Nephron progenitor cell (in vitro differentiated cells): ENCODE measurements at regions not wholly inside any gene's neighbourhood (a gene's known extent, or its start where the extent isn't known, plus 50 kb on each side); places are given as distances from the start of the nearest gene placed in this dataset.

Experiments used
- DNase-seq: peaks from one replicate; pipeline ENCODE4 v3.0.0; 2021
- H3K27ac Mint-ChIP-seq: 2 replicates; pipeline ENCODE4 v1.8.0; 2021; ENCODE audit warnings: mild to moderate bottlenecking, moderate library complexity, mixed read lengths
- H3K27me3 Mint-ChIP-seq: 2 replicates; pipeline ENCODE4 v1.8.0; 2021; ENCODE audit warnings: mild to moderate bottlenecking, low read depth, mixed read lengths; ENCODE audit not compliant: poor library complexity
- H3K36me3 Mint-ChIP-seq: 2 replicates; pipeline ENCODE4 v1.8.0; 2021; ENCODE audit warnings: low read depth, mixed read lengths
- H3K4me1 Mint-ChIP-seq: 2 replicates; pipeline ENCODE4 v1.8.0; 2021; ENCODE audit warnings: mixed read lengths
- H3K4me3 Mint-ChIP-seq: 2 replicates; pipeline ENCODE4 v1.8.0; 2021; ENCODE audit warnings: mild to moderate bottlenecking, moderate library complexity, mixed read lengths
- H3K9me3 Mint-ChIP-seq: 2 replicates; pipeline ENCODE4 v1.8.0; 2021; ENCODE audit warnings: mild to moderate bottlenecking, moderate library complexity, mixed read lengths
- TF ChIP-seq, protein P1 (sequence below): fragments of 200-600 bp; sonication (generic); IDR thresholded peaks from 2 replicates; pipeline ENCODE4 v1.5.0; 2021; ENCODE audit warnings: antibody characterized with exemption

DNA sequence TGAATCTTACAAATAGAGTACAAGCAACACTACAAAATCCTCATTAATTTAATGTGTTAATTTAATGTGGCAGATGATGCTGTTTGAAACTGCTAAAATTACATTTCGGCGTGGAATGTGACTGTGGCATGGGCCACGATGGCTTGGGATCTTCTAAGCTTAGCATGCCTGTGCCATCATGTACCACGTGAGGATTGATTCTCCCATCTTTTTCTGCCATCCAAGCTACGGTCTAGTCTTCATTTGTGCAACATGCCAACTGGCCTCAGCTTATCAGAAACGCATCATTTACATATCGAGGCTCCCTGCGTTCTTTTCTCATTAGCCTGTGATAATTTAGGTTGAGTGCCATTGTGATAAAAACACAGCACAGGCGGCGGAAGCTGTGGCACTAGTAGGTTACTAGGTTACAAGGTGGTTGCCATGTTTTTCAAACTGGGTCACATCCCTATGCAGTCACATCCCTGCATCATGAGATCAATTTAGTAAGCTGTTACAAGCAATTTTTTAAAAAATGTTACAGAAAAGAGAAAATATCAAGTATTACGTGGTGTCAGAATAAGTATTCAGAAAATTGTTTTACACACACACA lies 189.9 kb upstream of the RBPJ start:
- H3K27ac Mint-ChIP-seq = no peak overlapping the region
- TF ChIP-seq, protein P1, sequence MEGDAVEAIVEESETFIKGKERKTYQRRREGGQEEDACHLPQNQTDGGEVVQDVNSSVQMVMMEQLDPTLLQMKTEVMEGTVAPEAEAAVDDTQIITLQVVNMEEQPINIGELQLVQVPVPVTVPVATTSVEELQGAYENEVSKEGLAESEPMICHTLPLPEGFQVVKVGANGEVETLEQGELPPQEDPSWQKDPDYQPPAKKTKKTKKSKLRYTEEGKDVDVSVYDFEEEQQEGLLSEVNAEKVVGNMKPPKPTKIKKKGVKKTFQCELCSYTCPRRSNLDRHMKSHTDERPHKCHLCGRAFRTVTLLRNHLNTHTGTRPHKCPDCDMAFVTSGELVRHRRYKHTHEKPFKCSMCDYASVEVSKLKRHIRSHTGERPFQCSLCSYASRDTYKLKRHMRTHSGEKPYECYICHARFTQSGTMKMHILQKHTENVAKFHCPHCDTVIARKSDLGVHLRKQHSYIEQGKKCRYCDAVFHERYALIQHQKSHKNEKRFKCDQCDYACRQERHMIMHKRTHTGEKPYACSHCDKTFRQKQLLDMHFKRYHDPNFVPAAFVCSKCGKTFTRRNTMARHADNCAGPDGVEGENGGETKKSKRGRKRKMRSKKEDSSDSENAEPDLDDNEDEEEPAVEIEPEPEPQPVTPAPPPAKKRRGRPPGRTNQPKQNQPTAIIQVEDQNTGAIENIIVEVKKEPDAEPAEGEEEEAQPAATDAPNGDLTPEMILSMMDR = no peak
- no peaks in the 10 kb centered on the region for H3K36me3 Mint-ChIP-seq
- H3K27me3 Mint-ChIP-seq = peaks cover 15% of the 10 kb centered on the region
- DNase-seq = no peak
- peaks cover 8% of the 10 kb centered on the region for H3K9me3 Mint-ChIP-seq
- H3K4me3 Mint-ChIP-seq = no peak overlapping the region
- no peaks in the 10 kb centered on the region for H3K4me1 Mint-ChIP-seq

DNA sequence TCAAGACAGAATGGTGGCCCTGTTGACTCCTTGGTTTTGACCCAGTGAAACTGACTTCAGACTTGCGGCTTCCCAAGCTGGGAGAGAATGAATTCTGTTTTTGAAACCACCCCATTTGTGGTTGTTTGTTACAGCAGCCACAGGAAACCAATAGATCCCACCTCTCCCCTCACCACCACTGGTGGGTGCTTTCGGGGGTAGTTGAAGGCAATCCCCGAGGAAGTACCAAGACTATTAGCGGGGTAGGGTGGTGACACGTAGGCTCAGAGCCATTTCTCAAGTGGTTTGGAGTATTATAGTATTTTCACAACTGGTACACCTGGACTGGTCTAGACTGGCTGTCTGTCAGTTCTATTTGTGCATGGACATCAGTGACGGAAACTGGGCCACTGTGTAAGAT lies 189.1 kb upstream of the RBPJ start:
- H3K9me3 Mint-ChIP-seq = peaks cover 8% of the 10 kb centered on the region
- H3K36me3 Mint-ChIP-seq = no peaks in the 10 kb centered on the region
- no peak overlapping the region for H3K27ac Mint-ChIP-seq
- peaks cover 10% of the 10 kb centered on the region for H3K27me3 Mint-ChIP-seq
- TF ChIP-seq, protein P1 = no peak
- no peak overlapping the region for H3K4me3 Mint-ChIP-seq
- DNase-seq = no peak
- H3K4me1 Mint-ChIP-seq = no peaks in the 10 kb centered on the region

DNA sequence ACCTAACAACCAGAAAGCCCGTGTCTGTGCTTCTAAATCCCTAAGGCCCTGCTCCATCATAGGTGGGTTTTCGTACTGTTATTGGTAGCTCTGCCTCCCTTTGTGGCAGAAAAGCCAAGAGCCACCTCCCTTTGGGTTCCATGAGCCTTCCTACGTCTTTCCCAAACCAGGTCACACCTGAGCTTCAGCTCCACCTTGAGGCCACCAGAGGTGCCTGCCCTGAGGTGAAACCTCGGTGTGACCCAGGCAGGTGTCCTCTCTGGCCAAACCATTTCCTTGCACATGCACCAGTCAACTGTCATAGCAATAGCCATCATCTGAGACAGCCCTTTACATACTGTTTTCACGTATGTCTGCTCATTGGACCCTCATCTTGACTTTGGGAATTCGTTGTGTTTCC lies 188.0 kb upstream of the RBPJ start:
- H3K27ac Mint-ChIP-seq = no peak overlapping the region
- DNase-seq = no peak
- H3K4me1 Mint-ChIP-seq = peaks cover 5% of the 10 kb centered on the region
- peaks cover 5% of the 10 kb centered on the region for H3K27me3 Mint-ChIP-seq
- TF ChIP-seq, protein P1 = no peak
- H3K9me3 Mint-ChIP-seq = peaks cover 8% of the 10 kb centered on the region
- no peak overlapping the region for H3K4me3 Mint-ChIP-seq
- no peaks in the 10 kb centered on the region for H3K36me3 Mint-ChIP-seq

DNA sequence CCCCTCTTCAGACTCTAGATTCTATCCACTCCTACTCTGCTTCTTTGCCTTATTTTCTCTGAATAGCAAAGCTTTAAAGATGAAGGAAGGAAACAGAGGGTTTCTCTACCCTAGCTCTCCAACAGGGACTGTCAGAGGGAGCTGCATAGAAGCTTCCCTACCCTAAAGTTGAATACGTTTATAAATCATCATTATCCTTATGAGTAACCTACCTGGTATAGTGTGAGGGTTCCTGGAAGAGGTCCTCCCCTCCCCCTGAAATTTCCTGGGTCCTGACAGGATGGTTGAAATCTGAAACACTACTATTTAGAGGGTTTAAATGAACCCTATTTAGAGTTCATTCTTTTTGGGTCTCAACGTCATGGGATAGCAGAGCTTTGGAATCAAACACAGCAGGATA lies 187.0 kb upstream of the RBPJ start:
- TF ChIP-seq, protein P1 = no peak
- peaks cover 5% of the 10 kb centered on the region for H3K27me3 Mint-ChIP-seq
- H3K4me1 Mint-ChIP-seq = peaks cover 11% of the 10 kb centered on the region
- DNase-seq = no peak
- H3K9me3 Mint-ChIP-seq = peaks cover 5% of the 10 kb centered on the region
- H3K36me3 Mint-ChIP-seq = no peaks in the 10 kb centered on the region
- H3K4me3 Mint-ChIP-seq = no peak overlapping the region
- H3K27ac Mint-ChIP-seq = no peak overlapping the region

DNA sequence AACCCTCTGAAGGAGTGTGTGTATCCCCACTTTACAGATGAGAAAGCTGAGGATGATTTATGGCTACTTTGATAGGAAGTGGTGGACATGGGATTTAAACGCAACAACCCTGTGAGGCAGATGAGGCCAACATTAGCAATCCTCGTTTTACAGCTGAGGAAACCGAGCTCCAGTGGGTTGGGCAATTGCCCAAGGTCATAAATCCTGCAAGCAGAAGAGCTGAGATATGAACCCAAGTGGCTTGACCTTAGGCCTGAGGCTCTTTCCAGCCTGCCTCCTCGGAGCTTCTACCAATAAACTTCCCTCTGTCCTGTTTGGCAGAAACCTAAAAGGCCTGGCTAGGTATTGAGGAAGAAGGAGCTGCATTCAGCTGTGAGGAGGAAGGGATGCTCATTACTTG lies 185.5 kb upstream of the RBPJ start:
- no peak for DNase-seq
- H3K27ac Mint-ChIP-seq = no peak overlapping the region
- H3K36me3 Mint-ChIP-seq = no peaks in the 10 kb centered on the region
- peaks cover 10% of the 10 kb centered on the region for H3K27me3 Mint-ChIP-seq
- H3K9me3 Mint-ChIP-seq = no peaks in the 10 kb centered on the region
- no peak overlapping the region for H3K4me3 Mint-ChIP-seq
- H3K4me1 Mint-ChIP-seq = peaks cover 15% of the 10 kb centered on the region
- TF ChIP-seq, protein P1 = no peak

DNA sequence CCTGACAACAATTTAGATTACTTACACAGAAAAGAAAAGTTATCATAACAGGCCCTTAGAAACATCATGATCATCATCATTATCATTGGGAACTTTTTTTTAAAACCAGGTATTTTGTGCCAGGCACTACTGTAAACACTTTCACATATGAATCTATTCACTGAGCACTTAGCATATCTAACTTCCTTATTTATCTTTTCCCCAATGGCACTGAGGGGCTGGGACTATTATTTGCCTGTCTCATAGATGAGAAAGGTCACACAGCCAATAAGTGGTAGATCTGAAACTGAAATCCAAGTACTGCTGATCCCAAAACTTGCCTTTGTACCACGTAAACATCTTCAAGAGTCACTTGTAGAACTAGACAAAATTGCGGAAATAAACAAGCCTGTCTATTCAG lies 184.2 kb upstream of the RBPJ start:
- TF ChIP-seq, protein P1 = no peak
- no peak overlapping the region for H3K4me3 Mint-ChIP-seq
- no peak overlapping the region for H3K27ac Mint-ChIP-seq
- H3K4me1 Mint-ChIP-seq = peaks cover 24% of the 10 kb centered on the region
- no peak for DNase-seq
- no peaks in the 10 kb centered on the region for H3K36me3 Mint-ChIP-seq
- H3K27me3 Mint-ChIP-seq = peaks cover 10% of the 10 kb centered on the region
- no peaks in the 10 kb centered on the region for H3K9me3 Mint-ChIP-seq
